GM18520 (cell line): ENCODE measurements at regions not wholly inside any gene's neighbourhood (a gene's known extent, or its start where the extent isn't known, plus 50 kb on each side); places are given as distances from the start of the nearest gene placed in this dataset.

Source experiments
- ATAC-seq: cut with Tn5 transposase; IDR thresholded peaks from one replicate; pipeline ENCODE4 v1.9.1; 2021; ENCODE audit not compliant: unreplicated experiment

DNA sequence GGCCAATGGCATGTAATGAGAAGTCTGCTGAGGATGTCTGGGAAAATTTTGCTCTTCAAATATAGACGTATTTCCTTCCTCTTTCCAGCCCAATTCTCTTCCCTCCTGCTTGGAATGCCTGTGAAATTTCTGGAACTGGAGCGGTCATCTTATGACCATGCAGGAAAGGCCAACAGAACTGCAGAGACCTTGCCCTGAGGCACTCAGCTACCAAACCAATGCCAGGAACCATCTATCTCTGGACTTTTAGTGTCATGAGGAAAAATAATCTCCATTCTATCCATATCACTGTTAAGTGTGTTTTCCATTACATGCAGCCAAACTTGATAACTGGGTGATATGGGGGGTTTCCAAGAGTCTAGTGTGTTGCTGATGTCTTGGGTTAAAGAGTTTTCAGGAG, 363.7 kb downstream of the SLC4A3 start:
- ATAC-seq: no peak

DNA sequence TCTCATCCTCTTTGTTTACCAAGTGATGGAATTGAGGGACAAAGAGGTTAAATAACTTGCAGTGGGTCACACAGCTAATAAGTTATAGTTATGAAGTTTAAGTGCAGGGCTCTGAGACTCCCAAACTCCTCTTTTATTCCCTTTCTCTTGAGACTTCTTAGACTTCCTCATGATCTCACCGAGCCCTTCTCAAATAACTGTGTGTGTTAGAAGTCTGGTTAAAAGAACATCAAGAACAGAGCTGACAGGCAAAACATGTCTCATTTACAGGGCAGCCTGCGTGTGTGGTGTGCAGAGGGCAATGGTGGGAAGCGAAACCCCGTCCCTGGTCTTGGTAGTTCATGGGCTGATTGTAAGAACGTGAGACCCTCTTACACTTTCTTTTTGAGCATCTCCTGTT, 368.0 kb downstream of the SLC4A3 start:
- no peak for ATAC-seq

DNA sequence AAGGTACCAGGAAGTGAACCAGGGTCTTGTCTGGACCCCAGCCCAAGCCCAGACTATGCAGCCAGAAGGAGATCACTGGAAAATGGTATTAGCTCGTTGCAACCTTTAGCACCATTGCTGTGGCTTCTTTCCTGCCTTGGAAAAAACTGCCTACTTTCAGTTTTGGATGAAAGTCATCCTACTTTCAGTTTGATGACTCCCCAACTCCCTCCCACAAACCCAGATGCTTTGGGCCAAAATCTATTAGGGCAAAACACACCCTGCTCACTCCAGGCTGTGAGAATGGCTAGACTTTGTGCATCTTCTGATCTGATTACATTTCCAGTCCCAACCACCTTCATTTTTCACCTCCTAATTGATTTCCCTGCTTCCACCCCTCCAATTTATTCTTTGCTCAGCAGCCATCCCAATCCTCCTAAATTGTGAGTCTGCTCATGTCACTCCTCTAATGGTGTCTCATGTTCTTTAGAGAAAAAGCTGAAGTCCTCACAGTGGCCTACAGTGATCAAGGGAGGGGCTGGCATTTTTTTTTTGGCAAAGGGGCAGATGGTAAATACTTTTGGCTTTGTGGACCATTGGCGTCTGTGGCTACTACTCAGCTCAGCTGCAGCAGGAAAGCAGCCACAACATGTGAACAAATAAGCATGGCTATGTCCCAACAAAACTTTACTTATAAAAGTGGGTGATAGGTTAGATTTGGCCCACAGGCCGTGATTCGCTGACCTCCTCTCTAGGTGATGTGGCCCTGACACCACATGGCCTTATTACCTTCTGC, 368.7 kb downstream of the SLC4A3 start:
- no peak for ATAC-seq

DNA sequence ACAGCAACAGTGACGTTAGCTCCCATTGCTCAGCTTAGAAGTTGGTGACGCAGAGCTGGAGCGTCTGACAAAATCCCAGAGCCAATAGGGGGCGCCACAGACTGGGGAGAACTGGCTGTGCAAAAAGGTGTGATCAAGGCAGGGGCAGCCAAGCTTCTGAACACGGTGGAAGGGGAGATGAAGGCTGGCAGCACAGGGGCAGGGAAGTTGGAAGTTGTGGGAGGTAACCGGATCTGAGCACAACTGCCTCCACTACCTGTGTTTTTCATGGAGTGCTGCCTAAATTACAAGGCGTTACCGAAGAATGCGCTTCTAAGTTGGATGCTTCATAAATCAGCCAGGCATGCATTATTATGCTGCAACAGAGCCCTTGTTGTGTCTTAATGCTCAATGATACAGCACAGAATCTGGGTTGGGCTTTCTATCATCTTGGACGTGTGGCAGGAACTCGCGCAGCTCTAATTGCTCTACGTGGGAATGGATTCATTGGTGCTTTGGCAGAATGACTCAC, 370.0 kb downstream of the SLC4A3 start:
- ATAC-seq: no peak

DNA sequence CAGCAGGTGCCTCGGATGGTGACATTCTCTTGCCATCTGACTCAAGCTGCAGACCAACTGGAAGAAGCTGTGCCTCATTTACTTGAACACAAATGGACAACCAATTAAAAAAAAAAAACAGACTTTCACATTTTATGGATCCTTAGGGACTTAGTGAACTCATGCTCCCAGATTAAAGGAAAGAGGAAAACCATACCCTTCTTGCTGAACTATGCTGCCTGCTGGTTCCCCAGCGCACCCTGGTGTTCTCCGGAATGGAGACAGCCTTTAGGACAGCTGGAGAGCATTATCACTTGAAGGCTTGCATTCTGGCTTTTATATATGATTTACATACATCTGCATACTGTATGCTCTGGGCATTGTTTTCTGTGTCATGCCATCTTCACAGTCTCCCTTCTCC, 370.7 kb downstream of the SLC4A3 start:
- ATAC-seq: no peak

DNA sequence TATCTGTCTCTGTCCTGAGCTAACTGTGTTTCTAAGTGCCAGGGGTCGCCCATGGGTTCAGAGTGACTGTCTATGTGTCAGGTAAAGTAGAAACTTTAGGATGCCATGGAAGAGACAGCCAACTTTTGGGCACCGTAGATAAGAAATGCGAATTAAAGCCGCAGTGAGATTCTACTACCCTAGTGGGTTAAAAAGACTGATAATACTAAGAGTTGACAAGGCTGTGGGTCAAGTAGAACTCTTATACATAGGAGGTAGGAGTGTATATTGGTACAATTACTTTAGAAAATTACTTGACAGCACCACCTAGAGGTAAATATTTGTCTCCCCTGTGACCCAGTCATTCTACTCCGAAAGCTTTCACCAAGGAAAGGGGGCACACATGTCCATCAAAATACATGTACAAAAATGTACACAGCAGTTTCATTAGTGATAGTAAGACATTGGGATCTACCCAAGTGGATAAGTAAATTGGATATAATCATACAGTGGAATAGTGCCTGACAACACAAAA, 371.3 kb downstream of the SLC4A3 start:
- no peak for ATAC-seq

DNA sequence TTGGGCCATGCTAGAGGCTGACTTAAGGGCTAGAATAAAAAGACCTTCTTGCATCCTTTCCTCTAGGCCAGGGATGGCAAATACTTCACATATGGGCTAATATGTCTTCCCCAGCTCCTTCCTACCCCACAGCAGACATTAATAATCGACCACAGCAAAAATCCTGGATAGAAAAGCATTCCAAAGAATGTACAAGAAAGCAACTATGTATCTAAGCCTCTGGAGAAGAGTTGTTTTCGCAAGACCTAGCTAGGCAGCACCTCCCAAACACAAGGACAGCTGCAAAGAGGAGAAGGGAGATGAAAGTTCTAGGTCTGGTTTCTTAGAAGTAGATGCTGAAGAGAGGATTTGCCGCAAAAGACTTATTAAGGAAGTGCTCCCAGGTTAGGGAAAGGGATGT, 372.6 kb downstream of the SLC4A3 start:
- no peak for ATAC-seq

DNA sequence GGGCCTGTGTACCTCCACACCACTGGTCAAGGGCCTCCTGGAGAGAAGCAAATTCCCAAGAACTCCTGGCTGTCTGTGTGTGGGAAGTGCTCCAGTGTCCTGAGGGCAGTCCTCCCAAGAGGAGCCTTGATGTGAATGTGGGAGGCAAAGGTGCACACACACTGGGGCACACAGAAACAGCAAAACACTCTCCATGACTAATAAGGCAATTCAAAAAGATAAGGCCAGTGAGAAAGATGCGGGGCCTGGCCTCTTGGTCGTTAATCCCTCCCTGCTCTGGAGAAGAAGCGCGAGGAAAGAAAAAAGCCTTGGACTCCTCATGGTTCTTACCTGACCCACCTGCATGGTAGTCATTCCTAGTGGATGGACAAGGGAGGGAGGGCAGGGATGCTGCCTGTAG, 373.2 kb downstream of the SLC4A3 start:
- ATAC-seq: no peak

DNA sequence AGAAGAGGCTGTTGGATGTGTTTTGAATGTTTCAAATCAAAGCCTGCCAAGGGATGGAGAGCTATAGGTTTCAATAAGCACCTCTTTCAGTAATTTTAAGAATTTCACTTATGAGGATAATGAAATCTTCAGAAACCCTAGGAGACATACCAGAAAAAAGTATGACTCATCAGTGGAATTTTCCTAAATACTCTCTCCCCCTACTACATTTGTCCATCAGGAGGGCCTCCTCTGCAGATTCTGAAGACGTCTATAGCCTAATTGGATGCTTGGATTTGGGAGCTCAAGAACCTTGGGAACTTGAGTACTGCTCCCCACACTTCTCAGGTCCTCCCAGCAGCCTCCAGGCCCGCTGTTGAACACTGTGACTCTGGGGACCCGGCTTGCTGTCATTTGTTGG, 374.3 kb downstream of the SLC4A3 start:
- ATAC-seq: no peak

DNA sequence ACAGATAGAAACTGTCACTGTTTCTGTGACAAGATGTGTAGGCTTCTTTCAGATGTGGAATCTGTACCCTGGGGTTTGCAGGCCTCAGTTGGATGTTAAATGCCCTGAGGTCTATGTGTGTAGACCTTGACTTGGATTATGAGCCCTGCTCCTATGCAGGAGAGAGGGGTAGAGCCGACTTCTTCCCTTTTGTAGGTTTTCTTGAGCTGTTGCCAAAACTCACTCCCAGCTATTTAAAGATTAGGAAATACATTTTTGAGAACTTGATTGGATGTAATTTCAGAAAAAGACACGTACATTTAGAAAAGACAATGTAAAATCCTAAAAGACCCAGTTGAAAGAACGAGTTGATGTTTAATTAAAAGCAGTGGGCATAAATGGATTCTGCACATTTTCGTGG, 374.8 kb downstream of the SLC4A3 start:
- no peak for ATAC-seq

DNA sequence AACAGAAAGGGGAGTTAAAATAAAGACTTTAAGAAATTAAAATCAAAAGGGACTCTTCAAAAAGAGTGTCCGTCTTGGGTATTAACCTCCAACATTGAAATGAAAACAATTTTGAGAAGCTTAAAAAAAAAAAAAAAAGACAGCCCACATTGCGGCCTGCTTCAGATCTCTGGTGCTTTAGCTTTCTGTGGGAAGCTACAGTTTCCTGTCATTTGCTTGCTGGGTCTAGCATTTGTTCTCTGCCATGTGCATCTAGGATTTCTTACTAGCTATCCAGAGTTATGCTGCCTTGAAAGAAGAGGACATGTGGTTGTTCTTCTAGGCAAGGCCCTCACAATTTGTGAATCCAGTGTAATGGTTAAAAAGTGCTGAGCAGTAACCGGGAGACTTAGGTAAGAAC, 375.3 kb downstream of the SLC4A3 start:
- no peak for ATAC-seq

DNA sequence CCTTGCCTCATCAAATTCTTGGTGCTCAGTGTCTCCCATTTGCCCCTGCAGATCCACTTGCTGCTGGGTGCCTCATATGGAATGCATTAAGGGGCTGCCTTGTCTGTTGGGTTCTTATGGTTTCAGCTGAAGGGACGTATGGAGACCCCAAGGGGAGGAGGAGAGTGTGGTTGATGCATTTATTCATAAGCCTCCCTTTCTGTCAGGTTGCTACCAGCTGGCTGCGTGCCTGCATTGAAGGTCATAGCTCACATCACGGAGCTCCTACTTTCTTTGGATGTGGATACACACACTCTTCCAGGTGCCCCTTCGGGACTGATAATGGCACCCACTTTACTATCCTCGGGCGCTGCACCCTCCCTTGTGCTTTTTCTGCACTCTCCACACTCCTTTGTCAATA, 377.9 kb downstream of the SLC4A3 start:
- ATAC-seq: no peak

DNA sequence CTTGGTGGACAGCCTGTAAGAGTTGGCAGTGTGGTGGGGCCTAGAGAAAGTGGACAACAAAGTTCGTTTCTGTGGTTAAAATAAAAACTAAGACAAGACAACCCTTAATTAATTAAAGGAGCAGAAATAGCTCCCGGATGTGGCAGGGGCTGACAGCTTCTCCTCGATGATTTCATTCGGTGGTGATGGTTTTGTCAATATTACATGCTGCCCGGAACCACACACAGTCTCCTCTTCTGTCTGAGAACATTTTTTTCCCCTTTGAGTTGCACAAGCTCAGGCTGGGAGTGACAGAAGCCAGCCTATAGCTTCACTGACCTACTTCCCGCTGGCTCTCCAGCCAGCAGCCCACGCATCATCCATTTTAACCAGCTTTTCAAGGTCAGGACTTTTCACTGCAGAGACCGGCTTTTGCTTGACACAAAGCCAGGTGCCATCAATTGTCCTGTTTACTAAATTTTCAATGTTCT, 378.8 kb downstream of the SLC4A3 start:
- ATAC-seq: no peak

DNA sequence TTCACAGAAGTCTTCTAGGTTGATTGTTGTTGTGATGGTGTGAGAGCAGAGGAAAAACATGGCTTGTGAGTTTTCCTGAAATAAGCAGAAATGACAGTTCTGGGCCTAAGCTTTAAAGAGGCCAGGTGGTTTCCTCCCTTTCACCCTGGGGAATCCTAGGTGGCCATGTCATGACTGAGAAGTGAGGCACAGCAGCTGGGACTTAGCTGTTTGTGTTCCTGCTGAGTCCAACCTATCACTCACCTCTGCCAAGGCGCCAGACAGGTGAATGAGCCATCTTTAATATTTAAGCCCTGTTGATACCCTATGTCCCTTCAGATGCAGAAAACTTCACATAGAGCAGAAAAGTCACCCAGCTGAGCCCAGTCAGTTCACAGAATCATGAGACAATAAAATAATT, 384.4 kb downstream of the SLC4A3 start:
- ATAC-seq: no peak

DNA sequence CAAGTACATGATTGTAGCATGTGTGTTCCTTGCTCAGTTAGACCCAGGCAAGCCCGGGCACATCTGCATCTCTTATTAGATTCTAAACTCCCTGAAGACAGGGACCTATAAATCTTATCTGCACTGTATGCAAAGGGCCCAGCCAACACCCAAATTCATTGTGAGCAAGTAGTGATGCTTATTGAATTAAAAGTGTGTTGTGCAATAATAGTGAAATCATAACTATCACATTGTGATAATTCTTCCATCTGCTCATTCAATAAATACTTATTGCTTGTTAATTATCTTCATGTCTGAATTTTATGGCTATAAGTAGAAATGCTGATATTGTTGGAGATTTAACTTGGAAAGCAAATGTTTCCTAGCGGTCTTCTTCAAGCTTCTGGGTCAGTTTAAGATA, 387.5 kb downstream of the SLC4A3 start:
- no peak for ATAC-seq

DNA sequence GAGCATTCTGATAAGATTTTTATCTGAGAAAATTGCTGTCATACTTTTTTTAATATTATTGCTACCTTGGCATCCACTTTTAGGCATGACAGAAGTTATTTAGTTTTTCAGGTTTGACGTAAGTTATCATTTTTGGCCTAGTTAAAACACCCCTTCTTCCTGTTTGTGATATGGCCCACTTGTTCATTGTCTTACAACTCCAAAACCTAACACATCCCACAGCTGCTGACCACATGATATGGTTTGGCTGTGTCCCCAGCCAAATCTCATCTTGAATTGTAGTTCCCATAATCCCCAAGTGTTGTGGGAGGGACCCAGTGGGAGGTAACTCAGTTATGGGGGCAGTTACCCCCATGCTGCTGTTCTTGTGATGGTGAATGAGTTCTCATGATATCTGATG, 388.1 kb downstream of the SLC4A3 start:
- no peak for ATAC-seq

DNA sequence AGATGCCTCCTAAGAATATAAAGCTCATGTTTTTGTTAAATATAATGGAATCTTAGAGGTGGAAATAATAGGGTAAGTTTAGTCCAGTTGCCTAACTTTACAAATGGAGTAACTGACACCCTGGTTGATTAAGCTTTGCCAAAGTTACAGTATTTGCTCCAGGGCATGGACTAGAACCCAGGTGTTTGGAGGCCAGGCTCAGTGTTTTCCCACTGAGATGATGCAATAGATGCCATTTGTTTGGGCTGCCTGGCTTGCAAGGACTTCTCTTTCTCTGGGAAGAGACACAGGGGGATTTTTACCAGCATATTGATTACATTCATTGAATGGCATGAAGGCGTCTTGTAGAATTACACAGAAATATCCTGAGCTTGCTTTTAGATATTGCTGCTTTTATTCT, 397.8 kb downstream of the SLC4A3 start:
- no peak for ATAC-seq

DNA sequence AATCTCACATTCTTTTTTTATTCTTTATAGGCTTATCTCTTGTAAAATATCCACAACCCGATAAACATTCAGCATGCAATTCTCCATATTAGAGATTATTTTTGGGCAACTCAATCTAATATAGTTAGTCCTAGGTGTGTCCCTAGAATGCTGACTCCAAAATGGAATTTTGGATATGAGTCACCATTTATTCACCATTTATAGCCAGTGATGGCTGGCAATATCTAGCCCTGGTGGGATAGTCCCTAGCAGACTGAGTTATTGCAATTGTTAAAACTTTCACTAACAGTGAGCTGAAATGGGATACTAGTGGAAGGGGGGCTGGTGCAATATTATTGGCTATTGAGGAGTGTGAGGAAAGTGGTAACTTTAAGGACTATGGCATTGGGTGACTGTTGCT, 401.6 kb downstream of the SLC4A3 start:
- ATAC-seq: no peak

DNA sequence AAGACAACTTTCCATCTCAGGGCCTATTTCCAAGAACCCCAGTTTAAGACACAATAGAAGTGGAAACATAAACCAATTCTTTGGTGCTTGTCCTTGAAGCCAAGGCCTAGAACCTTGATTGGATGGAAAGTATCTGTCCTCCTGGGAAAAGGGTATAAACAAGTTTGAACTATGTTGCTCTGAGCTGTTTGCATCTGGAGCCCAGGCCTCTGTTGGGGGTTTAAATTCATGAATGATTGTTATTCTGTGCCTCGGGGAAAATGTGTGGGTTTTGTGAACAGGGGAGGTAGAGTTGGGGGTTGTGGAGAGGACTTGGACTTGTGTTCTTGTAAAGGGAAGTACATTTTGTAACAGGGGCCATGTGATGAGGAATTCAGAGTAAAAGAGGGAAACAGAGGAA, 406.1 kb downstream of the SLC4A3 start:
- no peak for ATAC-seq

DNA sequence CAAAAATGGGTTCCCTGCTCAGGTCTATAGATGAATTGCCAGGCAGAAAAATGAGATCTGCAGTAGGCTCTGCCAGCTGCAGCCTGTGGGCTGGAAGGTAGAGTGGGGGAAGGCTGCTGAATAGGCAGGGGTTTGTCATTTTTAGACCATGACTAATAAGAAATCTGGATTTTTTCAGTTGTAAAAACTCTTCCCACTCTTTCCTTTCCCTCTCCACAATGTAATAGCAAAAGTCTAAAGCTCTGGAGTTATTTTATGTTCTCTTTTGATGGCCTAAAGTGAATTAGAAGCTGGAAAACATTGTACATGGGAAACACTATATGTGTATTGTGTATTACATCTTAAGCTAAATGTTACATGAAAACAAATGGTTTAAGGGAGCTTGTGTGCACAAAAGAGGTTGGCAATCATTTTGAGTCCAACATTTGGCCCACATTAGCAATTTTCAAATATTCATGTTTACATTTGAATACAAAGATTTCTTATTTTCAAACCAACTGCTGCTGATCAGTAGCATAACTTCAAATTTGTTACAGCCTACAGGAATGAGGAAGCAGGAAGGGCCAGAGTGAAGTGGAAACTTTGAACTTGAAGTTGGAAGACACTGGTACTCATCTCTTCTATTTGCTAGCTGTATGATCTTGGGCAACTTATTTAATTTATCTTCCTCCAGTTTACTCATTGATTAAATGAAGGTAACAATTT, 407.1 kb downstream of the SLC4A3 start:
- no peak for ATAC-seq

DNA sequence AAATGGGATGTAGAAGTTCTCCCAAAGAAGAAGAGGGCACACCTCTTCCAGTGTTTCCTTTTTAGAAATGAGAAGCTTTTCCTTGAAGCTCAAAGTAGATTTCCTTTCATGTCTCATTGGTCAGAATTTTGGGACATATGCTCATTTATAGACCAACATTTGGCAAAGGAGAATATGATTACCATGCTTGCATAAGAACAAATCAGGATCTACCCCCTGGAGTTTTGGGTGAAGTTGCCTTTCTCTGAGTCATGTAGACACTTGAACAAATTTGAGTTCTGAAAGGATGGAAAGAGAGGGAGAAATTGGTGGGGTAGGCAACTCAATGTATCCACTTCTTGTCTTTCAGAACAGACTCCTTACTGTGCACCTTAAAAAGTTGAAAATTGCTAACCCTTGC, 409.0 kb downstream of the SLC4A3 start:
- no peak for ATAC-seq

DNA sequence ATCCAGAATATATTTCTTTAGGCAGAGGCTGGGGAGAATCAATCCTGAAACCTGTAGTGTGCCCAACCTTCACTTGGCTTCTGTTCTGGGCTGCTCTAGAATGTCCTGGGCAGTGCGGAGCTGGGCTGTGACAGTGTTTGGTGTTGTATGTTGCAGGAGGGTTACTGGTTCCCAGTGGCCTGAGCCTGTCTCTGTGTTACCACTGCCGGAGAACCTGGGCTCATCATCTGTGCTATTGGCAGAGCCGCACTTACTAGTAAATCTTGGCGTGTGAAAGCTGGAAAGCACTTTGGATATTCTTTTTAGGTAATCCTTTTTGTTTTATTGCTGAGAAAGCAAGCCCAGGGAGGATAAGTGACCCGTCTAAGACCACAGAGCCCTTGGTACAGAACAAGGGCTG, 412.9 kb downstream of the SLC4A3 start:
- ATAC-seq: no peak
